Panc1 (cell line): ENCODE measurements at regions not wholly inside any gene's neighbourhood (a gene's known extent, or its start where the extent isn't known, plus 50 kb on each side); places are given as distances from the start of the nearest gene placed in this dataset.

Experiments
- POLR2AphosphoS5 ChIP-seq: IDR thresholded peaks from 2 replicates; pipeline ENCODE4 v1.6.1; 2012; ENCODE audit warnings: mild to moderate bottlenecking, low read depth, low read length, moderate library complexity
- SIN3A ChIP-seq: IDR thresholded peaks from 2 replicates; pipeline ENCODE4 v1.6.1; 2012; ENCODE audit warnings: low read depth, mild to moderate bottlenecking, low read length, moderate library complexity, borderline replicate concordance; ENCODE audit not compliant: insufficient read depth
- TF ChIP-seq, protein P1 (sequence below): fragments of 450-650 bp; IDR thresholded peaks from 2 replicates; pipeline ENCODE4 v1.5.1; 2017; ENCODE audit warnings: mild to moderate bottlenecking
- TF ChIP-seq, protein P2 (sequence below), 2 experiments: IDR thresholded peaks; 2 replicates each; pipeline ENCODE4 v1.6.1; 2011 to 2012; ENCODE audit warnings: low read depth in 2 of 2, control low read depth in 1 of 2, low read length in 1 of 2, mild to moderate bottlenecking in 1 of 2, moderate library complexity in 1 of 2; ENCODE audit not compliant: insufficient read depth in 1 of 2

DNA sequence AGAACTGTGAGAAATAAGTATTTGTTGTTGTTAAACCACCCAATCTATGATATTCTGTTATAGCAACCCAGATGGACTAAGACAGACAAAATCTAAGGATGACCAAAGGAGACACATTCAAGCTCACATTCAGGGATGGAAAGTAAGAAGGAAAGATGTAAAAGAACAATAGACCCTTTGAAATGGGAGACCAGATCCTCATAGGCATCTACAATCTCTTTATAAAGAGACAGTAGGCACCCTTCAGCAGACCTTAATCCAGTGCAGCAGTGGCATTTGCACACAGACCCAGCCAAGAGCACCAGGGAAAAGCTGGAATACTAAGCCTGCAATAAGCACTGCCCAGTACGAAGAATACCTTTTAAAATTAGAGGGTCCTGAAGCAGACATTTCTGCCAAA is 132.7 kb downstream of the KLHL28 start:
- TF ChIP-seq, protein P1, sequence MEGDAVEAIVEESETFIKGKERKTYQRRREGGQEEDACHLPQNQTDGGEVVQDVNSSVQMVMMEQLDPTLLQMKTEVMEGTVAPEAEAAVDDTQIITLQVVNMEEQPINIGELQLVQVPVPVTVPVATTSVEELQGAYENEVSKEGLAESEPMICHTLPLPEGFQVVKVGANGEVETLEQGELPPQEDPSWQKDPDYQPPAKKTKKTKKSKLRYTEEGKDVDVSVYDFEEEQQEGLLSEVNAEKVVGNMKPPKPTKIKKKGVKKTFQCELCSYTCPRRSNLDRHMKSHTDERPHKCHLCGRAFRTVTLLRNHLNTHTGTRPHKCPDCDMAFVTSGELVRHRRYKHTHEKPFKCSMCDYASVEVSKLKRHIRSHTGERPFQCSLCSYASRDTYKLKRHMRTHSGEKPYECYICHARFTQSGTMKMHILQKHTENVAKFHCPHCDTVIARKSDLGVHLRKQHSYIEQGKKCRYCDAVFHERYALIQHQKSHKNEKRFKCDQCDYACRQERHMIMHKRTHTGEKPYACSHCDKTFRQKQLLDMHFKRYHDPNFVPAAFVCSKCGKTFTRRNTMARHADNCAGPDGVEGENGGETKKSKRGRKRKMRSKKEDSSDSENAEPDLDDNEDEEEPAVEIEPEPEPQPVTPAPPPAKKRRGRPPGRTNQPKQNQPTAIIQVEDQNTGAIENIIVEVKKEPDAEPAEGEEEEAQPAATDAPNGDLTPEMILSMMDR, result no peak
- TF ChIP-seq POLR2AphosphoS5, result no peak
- TF ChIP-seq, protein P2, sequence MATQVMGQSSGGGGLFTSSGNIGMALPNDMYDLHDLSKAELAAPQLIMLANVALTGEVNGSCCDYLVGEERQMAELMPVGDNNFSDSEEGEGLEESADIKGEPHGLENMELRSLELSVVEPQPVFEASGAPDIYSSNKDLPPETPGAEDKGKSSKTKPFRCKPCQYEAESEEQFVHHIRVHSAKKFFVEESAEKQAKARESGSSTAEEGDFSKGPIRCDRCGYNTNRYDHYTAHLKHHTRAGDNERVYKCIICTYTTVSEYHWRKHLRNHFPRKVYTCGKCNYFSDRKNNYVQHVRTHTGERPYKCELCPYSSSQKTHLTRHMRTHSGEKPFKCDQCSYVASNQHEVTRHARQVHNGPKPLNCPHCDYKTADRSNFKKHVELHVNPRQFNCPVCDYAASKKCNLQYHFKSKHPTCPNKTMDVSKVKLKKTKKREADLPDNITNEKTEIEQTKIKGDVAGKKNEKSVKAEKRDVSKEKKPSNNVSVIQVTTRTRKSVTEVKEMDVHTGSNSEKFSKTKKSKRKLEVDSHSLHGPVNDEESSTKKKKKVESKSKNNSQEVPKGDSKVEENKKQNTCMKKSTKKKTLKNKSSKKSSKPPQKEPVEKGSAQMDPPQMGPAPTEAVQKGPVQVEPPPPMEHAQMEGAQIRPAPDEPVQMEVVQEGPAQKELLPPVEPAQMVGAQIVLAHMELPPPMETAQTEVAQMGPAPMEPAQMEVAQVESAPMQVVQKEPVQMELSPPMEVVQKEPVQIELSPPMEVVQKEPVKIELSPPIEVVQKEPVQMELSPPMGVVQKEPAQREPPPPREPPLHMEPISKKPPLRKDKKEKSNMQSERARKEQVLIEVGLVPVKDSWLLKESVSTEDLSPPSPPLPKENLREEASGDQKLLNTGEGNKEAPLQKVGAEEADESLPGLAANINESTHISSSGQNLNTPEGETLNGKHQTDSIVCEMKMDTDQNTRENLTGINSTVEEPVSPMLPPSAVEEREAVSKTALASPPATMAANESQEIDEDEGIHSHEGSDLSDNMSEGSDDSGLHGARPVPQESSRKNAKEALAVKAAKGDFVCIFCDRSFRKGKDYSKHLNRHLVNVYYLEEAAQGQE (IDR thresholded peaks at IDR 0.05; ENCODE audit: insufficient read depth in 1 of 2, low read depth in 2 of 2, low read length in 1 of 2), result no peak
- TF ChIP-seq SIN3A, result no peak
